Nephron progenitor cell (in vitro differentiated cells): ENCODE measurements at regions not wholly inside any gene's neighbourhood (a gene's known extent, or its start where the extent isn't known, plus 50 kb on each side); places are given as distances from the start of the nearest gene placed in this dataset.
A peak's percentile ranks its signal among the peaks of the same experiment; 100 is the strongest.

Experiments
- DNase-seq: peaks from one replicate; pipeline ENCODE4 v3.0.0; 2021
- H3K27ac Mint-ChIP-seq: 2 replicates; pipeline ENCODE4 v1.8.0; 2021; ENCODE audit warnings: mild to moderate bottlenecking, moderate library complexity, mixed read lengths
- H3K27me3 Mint-ChIP-seq: 2 replicates; pipeline ENCODE4 v1.8.0; 2021; ENCODE audit warnings: mild to moderate bottlenecking, low read depth, mixed read lengths; ENCODE audit not compliant: poor library complexity
- H3K36me3 Mint-ChIP-seq: 2 replicates; pipeline ENCODE4 v1.8.0; 2021; ENCODE audit warnings: low read depth, mixed read lengths
- H3K4me1 Mint-ChIP-seq: 2 replicates; pipeline ENCODE4 v1.8.0; 2021; ENCODE audit warnings: mixed read lengths
- H3K4me3 Mint-ChIP-seq: 2 replicates; pipeline ENCODE4 v1.8.0; 2021; ENCODE audit warnings: mild to moderate bottlenecking, moderate library complexity, mixed read lengths
- H3K9me3 Mint-ChIP-seq: 2 replicates; pipeline ENCODE4 v1.8.0; 2021; ENCODE audit warnings: mild to moderate bottlenecking, moderate library complexity, mixed read lengths
- TF ChIP-seq, protein P1 (sequence below): fragments of 200-600 bp; sonication (generic); IDR thresholded peaks from 2 replicates; pipeline ENCODE4 v1.5.0; 2021; ENCODE audit warnings: antibody characterized with exemption

DNA sequence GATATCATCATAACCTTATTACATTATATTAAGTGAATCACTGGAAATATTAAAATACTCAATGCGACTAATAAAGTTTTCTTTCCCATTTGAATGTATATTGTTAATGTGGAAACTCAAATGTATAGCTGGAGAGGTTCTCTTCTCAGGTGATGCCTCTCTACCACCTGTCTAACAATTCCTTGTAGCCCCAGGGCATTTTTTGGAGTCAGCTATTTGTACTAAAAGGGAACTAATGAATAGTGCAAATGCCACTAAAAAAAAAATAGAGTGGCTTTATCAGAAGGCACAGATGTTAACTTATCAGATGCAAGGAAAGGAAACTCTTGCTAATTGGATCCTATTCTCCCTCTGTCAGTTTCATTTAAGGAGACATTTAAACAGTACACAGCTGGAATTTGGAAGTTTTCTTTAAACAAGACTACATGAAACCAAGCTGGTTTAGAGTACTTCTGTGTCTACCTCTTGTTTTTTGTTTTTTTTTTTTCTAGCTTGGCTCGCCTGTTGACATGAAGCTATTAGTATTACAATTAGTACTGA, 897.0 kb upstream of the SLC35B3 start:
- H3K4me1 Mint-ChIP-seq = no peaks in the 10 kb centered on the region
- H3K27me3 Mint-ChIP-seq = peaks cover 8% of the 10 kb centered on the region
- no peaks in the 10 kb centered on the region for H3K36me3 Mint-ChIP-seq
- H3K27ac Mint-ChIP-seq = no peak overlapping the region
- no peak for DNase-seq
- TF ChIP-seq, protein P1, sequence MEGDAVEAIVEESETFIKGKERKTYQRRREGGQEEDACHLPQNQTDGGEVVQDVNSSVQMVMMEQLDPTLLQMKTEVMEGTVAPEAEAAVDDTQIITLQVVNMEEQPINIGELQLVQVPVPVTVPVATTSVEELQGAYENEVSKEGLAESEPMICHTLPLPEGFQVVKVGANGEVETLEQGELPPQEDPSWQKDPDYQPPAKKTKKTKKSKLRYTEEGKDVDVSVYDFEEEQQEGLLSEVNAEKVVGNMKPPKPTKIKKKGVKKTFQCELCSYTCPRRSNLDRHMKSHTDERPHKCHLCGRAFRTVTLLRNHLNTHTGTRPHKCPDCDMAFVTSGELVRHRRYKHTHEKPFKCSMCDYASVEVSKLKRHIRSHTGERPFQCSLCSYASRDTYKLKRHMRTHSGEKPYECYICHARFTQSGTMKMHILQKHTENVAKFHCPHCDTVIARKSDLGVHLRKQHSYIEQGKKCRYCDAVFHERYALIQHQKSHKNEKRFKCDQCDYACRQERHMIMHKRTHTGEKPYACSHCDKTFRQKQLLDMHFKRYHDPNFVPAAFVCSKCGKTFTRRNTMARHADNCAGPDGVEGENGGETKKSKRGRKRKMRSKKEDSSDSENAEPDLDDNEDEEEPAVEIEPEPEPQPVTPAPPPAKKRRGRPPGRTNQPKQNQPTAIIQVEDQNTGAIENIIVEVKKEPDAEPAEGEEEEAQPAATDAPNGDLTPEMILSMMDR = no peak
- H3K4me3 Mint-ChIP-seq = no peak overlapping the region
- H3K9me3 Mint-ChIP-seq = peaks cover 7% of the 10 kb centered on the region

GRCh38 chr6:9316831-9317230, 881.5 kb upstream of the SLC35B3 start:
- Mint-ChIP-seq H3K27me3 (peaks cover 3% of the 10 kb centered on the region), H3K36me3 (no peaks in the 10 kb centered on the region), H3K4me1 (peaks cover 5% of the 10 kb centered on the region), H3K4me3 (no peak overlapping the region), H3K27ac (no peak overlapping the region), H3K9me3 (no peaks in the 10 kb centered on the region)
- TF ChIP-seq, protein P1 = no peak
- no peak for DNase-seq

DNA sequence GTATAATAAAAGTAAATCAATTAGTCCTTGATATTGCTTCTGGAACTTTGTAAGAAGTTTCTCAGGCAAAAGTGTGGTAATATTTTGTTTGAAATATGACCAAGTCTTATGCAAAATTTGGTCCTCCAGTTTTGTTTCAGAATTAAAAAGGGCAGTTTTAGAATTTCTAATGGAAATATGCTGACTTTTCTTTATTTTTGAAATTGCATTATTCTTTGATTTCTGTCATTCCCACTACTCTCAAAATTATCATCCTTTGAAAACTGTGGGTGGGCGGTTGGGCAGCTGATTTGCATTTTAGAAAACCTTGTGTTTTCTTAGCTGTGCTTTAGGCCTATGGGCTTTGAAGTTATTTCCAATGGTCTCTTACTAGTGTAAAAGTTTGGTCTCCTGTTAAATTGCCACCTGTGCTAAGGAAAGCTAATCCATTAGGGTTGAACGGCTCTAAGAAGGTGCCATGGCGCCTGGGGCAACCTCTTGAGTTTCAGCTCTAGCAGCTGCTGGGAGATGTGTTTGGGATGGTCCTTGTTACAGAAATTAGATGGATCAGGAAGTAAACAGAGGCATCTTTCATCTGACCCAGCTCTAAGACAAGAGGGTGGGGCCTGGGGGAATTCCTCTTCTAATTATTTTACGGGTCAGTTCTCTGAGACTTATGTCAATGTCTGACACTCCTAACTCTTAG, 880.8 kb upstream of the SLC35B3 start:
- Mint-ChIP-seq H3K4me3 (no peak overlapping the region), H3K36me3 (no peaks in the 10 kb centered on the region), H3K27me3 (peaks cover 3% of the 10 kb centered on the region), H3K4me1 (peaks cover 5% of the 10 kb centered on the region), H3K9me3 (no peaks in the 10 kb centered on the region), H3K27ac (peak overlapping the region; percentile 14)
- TF ChIP-seq, protein P1 = no peak
- no peak for DNase-seq

DNA sequence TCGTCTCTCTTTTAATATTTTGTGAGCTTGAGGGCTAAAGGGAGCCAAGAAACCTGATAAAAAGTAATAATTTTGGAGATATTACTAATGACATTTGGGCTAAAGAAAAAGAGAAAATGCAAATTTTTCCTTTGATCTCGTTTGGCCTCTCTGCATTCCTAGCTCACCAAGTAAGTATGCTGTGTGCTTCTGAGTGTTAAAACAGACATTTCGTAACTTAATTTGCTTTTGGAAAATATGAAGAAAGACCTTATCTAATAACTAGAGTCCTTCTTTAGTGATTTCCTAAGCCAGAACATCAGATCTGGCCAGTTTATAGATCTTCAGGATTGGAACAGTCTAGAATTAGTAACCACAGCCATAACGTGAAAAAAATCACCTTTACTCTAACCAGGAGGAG, 872.9 kb upstream of the SLC35B3 start:
- Mint-ChIP-seq H3K36me3 (no peaks in the 10 kb centered on the region), H3K4me3 (no peak overlapping the region)

GRCh38 chr6:9307786-9308185, 872.4 kb upstream of the SLC35B3 start:
- no peak overlapping the region for H3K27ac Mint-ChIP-seq
- H3K4me1 Mint-ChIP-seq = no peaks in the 10 kb centered on the region
- no peaks in the 10 kb centered on the region for H3K9me3 Mint-ChIP-seq
- TF ChIP-seq, protein P1 = no peak
- no peaks in the 10 kb centered on the region for H3K36me3 Mint-ChIP-seq
- no peak overlapping the region for H3K4me3 Mint-ChIP-seq
- no peaks in the 10 kb centered on the region for H3K27me3 Mint-ChIP-seq
- DNase-seq = no peak

More for the DNA sequence above, 872.9 kb upstream of the SLC35B3 start:
- DNase-seq = no peak
- Mint-ChIP-seq H3K27me3 (no peaks in the 10 kb centered on the region), H3K4me1 (no peaks in the 10 kb centered on the region), H3K9me3 (no peaks in the 10 kb centered on the region), H3K27ac (no peak overlapping the region)
- TF ChIP-seq, protein P1 = no peak

- Mint-ChIP-seq H3K27me3 (no peaks in the 10 kb centered on the region), H3K36me3 (no peaks in the 10 kb centered on the region), H3K4me3 (no peak overlapping the region), H3K27ac (no peak overlapping the region), H3K4me1 (no peaks in the 10 kb centered on the region), H3K9me3 (no peaks in the 10 kb centered on the region)
- TF ChIP-seq, protein P1 = no peak
- DNase-seq = no peak
Measured at GRCh38 chr6:9307187-9307586, 871.8 kb upstream of the SLC35B3 start.
